ENCODE measurements at regions not wholly inside any gene's neighbourhood (a gene's known extent, or its start where the extent isn't known, plus 50 kb on each side); places are given as distances from the start of the nearest gene placed in this dataset.

DNA sequence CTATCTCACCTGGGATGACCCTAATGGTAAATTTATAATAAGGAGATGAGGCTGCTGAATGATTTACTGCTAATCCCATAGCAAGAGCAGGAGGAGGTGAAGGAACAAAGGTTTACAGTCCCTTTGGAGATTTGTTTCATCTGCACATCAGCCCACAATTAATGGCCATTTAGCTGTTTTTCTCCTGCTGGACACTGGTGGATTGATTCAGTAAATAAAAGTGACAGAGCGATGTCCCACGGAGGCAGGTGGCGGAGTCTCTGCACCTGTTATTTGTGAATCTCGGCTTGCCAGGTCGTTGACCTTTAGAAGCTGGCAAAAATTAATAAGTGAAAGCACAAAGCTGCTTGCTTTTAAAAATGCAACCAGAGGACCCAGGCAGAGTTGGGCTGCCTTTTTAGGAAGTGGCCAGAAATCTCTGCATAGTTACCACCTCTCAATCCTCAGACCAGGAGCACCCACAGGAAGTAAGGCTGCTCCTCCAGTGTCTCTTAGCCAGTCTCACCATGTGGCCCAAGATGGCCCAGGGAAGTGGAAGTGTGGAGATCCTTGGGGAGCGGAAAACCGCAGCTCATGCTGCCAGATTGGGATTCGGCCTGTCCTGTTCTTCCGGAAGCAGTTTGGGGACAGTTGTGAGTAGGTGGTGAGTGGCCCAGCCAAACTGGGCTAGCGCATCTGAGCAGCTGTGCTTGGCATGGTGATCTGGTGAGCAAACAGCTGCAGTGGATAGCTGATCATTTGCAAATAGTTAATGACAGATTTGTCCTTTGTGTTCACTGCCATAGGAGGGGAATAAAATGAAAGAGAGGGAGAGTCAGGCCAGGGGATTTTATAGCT, 1005.7 kb upstream of the PIK3C3 start:
- no peak for DNase-seq (ENCODE audit: low spot score)

DNA sequence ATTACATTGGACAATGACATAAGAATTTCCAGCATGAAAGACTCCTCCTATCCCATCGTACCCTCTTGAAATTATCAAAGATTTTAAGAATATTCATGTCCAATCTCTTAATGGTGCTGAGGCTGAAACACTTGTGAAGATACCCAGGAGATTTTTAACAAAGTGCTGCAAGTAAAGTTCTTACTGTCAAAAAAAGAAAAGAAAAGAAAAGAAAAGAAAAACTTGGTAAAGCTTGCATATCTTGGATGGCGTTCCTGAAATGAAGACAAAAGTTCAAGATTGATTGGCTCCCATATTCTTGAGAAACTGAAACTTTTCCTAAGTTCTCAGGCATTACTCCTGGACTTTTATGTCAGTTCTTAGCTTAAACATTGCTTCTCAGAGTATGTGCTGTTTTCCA, 1010.5 kb upstream of the PIK3C3 start:
- no peak for DNase-seq (ENCODE audit: low spot score)

DNA sequence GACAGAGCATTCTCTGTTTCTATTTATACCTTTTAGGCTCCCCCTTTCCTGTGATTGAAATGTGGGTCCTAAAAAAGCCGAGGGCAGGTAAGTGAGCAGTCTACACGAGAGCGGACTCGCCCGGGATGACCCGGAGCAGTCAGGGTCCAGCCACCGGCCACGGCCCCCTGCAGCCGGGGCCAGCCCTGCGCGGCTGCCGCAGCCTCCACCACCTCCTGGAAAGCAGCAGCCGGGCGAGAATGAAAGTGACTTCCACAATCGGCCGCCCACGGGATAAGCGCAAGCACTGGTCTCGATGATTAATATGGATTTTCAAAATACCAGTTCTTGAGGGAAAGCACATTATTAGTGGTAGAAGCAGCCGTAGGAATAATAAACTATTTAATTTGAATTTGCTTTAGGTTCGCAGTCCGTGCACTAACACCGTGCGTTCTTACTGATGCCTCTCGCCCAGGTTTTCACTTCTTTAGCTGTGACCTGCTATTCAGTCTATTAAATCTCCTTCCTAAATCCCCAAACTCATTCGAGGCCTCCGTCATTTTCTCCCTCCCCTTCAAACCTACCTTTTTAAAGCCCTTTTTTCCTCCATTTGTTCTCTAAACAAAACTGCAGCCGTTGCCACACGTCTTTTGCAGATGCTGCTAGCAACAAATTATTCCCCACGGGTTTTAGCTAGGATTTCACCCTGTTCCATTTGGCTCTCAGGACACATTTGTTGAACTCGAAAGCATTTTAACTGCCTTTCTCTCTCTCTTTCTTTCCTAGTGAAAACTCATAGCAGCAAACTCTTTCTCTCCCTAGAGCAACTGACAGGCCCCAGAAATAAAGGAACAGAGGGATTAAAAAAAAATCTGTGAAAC, 1015.1 kb upstream of the PIK3C3 start:
- DNase-seq (ENCODE audit: low spot score) = no peak

DNA sequence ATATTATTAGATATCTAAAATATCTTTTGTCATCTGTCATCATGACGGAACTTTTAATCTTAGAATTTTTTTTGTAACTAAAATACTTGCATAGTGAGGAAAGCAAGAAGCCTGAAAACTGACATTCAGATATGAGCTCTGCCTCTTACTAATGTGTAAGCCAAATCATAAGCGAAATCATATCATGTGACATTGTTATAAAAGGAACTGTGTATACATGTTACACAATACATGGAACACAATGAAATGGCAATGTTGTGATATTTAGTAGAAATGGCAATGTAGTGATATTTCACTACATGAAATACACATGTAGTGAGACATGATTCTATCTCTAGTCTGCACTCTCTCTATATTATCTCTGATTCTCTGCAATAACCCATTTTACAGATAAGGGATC, 1016.4 kb upstream of the PIK3C3 start:
- no peak for DNase-seq (ENCODE audit: low spot score)

DNA sequence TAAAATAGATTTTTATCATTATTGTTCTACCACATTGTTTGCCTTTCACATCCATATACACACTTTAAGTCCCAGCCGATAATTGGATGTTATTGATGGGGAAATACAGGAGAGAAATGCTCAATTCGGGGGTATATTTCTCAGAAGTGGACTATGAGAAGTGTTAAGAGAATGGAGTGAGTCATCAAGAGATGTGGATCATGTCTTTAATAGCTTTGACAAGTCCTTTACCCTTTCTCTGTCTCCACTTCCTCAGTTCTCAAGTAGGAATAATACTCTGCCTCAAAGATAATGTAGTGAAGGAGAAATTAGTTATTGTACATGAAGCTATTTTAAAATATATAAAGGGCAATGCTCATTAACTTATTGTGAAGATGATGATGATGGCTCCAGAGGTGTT, 1017.6 kb upstream of the PIK3C3 start:
- no peak for DNase-seq (ENCODE audit: low spot score)

DNA sequence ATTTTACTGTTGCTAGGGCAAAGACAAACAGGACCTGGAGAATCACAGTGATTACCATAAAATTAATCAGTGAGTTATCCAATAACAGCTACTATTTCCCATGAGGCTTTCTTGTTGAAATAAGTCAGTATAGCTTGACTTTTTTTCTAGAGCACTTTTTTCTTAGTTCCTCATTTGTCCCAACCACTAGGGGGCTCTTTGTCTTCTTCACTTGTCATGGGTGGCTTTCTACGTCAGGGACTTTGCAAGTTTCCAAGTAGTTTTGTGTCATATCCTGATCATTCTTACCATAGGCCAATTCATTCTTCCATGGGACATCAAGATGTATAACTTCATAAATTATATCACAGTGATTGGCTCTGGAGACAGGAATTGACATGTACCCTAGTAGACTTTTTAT, 1019.6 kb upstream of the PIK3C3 start:
- no peak for DNase-seq (ENCODE audit: low spot score)

DNA sequence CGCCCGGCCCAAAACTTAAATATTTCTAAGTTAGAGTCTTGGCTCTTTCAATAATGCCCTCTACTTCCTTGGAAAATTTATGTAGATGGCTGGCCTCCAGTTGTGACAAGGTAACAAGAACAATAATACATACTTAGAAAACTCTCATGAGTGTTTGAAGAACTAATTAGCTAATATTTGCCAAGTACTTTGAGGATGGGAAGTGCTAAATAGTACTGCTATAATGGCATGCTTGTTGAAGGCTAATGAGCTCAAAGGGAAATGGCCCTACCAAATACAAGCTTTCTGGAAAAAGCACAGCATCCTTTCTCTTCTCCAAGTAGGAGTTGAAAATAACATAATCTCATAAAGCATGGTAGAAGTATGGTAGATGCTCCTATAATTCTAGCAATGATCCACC, 1022.2 kb upstream of the PIK3C3 start:
- no peak for DNase-seq (ENCODE audit: low spot score)

DNA sequence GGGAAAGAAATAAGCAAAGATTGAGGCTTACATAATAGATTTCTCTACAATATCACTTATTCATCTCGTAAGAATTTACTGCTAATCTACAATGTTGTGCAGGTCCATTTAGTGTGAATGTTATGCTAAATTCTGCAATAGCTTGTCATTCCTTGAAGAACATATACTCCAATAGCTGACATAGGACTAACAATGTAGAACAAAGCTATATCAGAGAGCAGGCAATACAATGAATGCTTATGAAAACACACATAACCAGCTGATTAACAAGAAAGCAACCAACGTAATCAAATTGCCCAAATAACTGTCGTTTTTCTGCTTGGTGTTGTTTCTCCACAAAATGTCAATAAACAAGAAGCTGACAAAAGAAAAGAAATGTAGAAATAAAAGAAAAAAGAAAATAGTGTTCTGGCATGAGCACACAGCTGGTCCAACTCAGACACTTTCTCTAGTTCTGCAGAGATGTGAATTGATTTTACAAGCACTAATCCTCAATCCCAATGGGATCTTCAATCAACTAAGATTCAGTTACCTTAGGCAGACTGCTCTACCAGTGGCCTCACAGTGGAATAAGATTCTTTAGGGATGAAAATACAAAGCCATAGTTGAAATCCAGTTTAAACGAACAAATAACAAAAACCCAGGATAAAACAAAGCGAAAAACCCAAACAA, 1024.7 kb upstream of the PIK3C3 start:
- no peak for DNase-seq (ENCODE audit: low spot score)

DNA sequence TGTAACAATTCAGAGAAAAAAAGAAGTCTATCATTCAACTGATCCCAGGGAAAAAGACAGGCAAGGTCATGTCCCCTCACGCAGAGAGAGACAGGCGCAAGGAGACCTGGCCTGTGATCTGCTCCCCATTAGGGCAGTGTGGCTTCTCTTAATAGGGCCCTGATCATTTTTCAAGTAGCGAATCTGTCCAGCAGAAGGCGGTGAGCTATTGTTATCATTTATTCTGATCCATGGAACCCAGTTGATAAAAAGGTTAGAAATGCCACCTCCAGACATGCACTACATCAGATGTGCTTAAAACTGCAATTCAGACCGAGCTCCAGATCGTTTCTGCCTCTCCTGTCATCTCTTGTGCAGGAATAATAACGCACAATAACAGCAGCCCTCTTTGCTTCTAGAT, 1025.6 kb upstream of the PIK3C3 start:
- DNase-seq (ENCODE audit: low spot score) = no peak

DNA sequence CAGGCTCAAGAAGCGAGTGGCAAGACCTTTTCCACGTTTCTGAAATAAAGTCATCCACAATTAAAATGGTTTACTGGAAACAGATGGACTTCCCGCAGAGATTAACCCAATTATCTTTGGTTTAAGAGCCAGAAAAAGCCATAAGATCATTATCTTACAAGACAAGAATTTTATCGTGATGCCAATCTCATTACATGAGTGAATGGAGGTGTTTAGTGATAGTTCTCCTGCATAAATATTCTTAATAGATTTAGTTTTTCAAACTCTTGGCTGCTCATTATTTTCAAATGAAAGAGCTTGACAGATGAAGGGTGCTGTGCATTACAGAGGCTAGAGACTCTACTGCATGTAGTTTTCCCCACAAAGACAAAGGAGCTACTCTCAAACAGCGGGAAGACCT, 1028.4 kb upstream of the PIK3C3 start:
- DNase-seq (ENCODE audit: low spot score) = no peak

DNA sequence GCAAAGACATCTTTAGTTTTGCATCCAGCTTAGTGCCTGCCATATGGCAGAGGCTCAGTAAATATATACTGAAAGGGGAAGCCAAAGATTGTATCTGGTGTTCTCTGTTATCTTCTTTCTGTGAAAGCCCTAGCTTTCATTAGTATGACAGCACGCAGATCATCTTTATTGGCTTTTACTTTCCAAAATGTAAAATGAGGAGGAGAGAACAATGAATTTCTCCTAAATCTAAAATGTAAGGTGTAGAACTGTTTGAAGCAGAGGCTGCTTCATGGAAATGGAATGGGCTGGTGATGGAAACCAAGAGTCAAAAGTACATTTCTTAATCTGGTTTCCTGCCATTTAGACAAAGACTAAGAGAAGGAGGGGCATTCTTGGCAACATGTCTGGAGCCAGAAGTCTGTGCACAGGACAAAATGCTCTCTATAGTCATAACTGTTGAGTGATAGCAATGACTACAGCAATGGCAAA, 1029.9 kb upstream of the PIK3C3 start:
- DNase-seq (ENCODE audit: low spot score) = no peak

DNA sequence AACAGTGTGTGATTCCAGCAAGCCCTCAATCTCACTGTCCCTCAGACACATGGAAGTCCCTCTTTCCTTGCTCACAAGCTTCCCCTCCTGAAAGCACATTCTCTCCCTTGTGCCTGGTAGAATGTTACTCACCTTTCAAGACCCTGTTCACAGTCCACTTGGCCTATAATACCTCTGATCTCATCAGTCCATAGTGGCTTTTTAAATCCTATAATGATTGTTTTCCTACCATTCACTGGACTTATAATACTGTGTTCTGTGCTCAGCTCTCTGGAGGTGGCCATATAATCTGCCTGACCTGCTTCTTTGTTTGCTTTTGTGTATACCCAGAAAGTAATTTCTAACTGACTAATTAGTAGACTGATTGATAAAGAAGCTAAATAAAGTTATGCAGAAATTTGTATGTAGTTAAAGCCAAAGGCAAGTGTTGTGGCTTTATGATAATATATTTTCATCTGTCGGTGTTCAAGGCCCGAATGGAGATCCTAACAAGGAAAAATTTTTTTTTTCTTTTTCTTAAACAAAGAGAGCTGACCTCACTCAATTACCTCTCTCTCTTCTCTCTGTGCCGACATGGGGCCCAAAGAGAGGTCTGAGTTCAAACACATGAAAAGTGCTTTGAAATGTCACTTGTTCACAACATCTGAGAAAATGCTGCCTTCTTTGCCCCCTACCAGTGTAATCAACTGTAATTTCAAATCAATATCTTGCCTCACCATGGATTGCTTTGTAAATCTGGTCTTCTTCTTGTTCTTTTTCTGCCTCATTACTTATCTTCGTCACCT, 1033.0 kb upstream of the PIK3C3 start:
- no peak for DNase-seq (ENCODE audit: low spot score)

DNA sequence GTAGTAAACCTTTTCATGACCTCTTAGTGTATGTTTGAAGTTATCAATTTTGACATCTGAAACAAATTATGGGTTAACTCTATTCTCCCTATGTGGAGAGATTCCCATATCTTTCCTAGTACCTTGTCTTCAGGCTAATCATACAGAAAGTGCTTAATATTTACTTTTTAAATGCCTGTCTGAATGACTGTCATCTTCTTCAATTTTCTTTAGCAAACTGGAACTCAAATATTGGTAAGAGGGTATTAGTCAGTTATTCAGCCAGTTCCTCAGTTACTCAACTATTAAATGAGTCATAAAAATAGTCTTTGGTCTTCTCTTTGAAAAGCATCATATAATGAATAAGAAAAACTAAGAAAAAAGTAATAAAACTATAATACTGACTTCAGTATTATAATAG, 1038.0 kb upstream of the PIK3C3 start:
- DNase-seq (ENCODE audit: low spot score) = no peak

DNA sequence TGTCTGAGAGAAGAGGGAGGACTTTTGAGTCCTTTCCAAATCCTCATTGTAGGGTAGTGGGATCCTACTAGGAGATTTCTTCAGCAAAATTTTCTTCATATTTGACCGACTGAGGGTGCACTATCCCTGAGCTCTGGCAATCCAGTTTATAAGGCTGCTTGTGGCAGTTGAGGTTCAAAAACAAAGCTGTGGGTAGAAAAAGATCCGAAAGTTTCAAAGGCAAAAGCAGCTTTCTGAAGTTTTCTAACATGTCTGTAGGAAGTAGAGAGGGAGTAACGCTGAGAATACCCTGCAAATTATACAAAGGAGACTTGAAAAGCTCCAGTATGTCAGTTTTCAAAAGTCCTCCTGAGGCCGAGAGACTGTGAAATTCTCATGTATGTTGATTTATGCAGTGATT, 1039.3 kb upstream of the PIK3C3 start:
- no peak for DNase-seq (ENCODE audit: low spot score)

DNA sequence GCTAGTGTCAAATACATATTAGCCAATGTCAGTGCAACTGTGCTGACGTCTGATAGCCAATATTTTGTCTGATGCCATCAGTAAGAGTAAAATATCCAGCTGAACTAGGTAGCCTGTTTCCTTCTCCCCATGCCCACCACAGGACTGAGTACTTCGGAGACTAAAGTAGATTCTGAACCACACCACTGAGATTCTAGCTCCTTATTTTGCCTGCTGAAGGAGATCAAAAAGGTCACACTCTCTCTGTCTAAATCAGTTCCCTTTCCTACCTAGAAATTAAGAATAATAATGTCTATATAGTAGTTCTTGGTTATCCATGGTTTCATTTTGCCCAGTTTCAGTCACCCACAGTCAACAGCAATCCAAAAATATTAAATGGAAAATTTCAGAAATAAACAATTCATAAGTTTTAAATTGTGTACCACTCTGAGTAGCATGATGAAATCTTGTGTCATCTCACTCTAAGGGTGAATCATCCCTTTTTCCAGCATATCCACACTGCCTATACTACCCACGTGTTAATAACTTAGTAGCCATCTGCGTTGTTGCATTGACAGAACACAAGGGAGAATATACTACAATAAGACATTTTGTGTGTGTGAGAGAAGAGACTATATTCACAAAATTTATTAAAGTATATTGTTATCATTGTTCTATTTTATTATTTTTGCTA, 1043.3 kb upstream of the PIK3C3 start:
- no peak for DNase-seq (ENCODE audit: low spot score)

DNA sequence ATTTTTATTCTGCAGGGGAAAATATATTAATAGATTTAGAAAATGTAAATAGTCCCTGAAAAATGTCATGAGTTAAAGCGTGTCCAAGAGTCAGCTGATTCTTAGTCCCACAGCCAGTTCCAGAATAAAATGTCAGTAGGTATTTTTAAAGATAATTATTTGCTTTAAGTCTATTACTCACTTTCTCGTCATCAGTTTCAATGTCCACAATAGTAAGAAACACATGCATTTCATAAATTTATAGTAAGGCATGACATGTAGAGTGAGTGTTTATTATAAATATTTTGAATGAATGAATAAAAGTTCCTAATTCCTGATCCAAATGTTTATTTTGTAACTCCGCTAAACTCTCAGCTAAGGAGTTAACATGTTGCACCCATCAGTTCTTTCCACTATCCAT, 1044.0 kb upstream of the PIK3C3 start:
- no peak for DNase-seq (ENCODE audit: low spot score)

DNA sequence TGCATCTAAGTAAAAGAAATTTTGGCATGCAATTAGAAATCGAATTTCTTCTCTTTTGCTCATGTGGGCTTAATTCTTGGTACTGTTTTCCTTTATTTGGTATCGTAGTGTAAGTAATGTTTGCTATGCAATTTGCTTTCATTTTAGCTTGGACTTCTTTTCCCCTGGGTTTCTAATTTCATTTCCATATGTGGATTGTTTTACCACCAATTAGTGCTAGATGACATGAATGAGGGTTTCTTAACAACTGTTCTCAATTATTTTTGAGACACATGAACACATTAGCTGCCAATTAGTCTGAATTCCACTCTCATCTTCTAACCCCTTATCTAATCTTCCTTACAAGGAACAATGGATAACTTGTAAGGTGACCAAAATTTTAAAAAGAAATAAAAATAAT, 1047.2 kb upstream of the PIK3C3 start:
- DNase-seq (ENCODE audit: low spot score) = no peak

DNA sequence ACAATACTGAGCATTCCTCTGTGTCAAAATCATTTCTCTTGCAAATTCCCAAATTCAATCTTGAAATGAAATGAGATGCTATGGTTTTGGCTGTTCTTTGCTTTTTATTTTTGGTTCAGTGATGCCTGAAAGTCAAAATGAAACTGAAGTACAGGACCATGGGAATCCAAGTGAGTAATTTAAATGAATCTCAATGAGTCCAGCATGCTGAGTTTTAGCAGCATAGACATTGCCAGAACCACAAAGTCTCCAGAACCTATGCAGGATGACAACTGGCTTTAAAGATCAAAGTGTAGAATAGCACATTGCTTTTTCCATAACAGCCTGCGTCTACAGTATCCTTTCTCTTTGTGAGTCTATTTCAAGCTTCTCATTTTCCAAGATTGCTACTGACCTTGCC, 1050.7 kb upstream of the PIK3C3 start:
- no peak for DNase-seq (ENCODE audit: low spot score)

DNA sequence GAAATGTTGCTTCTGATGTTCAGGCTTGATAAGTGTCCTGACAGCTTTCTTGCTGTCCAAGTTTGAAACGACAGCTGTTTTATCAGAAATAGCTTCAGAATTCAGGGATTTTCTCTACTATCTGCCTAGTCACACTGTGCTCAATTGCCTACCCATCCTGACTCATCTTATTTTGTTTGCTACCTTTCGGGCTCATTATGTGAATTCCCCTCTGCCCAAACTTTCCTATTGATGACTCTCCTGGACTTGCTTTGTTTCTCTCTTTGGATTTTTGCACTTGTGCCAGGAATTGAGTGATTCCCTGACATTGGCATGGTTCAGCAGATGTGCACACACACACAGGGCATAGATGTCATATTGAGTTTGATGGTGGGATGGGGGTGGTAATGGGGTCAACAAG, 1052.6 kb upstream of the PIK3C3 start:
- no peak for DNase-seq (ENCODE audit: low spot score)

DNA sequence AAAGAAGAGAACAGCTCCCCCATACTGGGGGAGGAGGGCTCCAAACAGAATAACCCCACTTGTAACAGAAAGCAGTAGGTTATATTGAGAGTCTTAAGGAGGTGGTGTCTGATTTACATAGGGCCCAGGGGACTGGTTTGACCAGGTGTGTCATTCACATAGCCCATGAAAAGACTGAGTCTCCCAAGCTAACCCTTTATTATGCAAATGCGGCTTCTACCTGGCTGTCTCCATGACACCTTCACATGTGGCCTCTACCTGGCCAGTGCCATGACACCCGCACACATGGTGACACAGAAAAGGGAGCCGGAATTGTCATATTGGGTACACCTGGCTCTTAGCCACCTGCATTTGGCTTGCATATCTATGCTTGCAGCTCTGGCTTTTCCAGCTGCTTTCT, 1057.2 kb upstream of the PIK3C3 start:
- no peak for DNase-seq (ENCODE audit: low spot score)

DNA sequence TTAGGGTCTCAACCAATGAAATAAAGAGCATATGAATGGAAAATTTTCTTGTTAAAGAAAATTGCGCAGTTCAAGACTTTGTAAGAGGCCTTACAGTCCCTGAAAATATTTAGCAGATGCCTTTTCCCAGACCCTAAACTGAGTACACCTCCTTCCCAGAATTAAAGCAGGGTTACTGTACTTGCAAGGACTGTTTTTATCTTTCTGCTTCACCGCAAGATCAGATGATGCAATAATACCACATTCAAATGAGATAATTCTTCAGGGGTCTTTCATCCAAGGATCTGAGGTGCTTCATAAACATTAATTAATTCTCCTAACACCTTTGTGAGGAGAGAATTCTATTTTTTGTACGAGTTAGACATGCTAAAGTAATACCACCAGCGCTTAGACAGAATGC, 1071.8 kb upstream of the PIK3C3 start:
- no peak for DNase-seq (ENCODE audit: low spot score)
